Astrocyte of the spinal cord (primary cell): ENCODE measurements at regions not wholly inside any gene's neighbourhood (a gene's known extent, or its start where the extent isn't known, plus 50 kb on each side); places are given as distances from the start of the nearest gene placed in this dataset.

Experiments used
- DNase-seq: peaks from one replicate; pipeline ENCODE4 v3.0.0; 2011; ENCODE audit warnings: low read depth, low spot score
- H3K4me3 ChIP-seq: 2 replicates; pipeline ENCODE4 v1.5.1; 2011; ENCODE audit warnings: low read depth, mild to moderate bottlenecking, low read length, moderate library complexity
- in situ Hi-C: cut with HindIII; loops from 2 replicates; pipeline ENCODE4 v1.10.0; 2017; ENCODE audit warnings: low sequenced_read_pairs
- TF ChIP-seq, protein P1 (sequence below): IDR thresholded peaks from 2 replicates; pipeline ENCODE4 v1.5.1; 2012; ENCODE audit warnings: low read depth, mild to moderate bottlenecking, low read length, inconsistent platforms

DNA sequence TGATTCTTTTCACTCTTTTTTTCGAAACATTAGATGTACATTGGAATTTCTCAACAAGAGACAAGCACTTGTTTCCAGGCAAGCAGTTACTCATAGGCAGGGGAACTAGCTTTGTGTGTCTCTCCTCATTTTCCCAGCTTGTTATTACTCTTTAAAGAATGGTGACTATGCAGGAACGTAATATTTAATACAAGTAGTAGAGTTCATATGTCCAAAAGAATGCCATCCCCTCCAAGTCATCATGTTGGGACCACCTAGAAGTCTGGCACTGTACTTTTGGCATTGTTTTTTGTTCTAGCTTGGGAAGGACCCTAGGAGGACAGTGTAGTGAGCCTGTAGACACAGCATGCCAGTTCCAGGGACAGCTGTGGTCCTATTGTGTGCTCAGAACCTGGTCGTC is 650.7 kb downstream of the INHBA start:
- TF ChIP-seq, protein P1, sequence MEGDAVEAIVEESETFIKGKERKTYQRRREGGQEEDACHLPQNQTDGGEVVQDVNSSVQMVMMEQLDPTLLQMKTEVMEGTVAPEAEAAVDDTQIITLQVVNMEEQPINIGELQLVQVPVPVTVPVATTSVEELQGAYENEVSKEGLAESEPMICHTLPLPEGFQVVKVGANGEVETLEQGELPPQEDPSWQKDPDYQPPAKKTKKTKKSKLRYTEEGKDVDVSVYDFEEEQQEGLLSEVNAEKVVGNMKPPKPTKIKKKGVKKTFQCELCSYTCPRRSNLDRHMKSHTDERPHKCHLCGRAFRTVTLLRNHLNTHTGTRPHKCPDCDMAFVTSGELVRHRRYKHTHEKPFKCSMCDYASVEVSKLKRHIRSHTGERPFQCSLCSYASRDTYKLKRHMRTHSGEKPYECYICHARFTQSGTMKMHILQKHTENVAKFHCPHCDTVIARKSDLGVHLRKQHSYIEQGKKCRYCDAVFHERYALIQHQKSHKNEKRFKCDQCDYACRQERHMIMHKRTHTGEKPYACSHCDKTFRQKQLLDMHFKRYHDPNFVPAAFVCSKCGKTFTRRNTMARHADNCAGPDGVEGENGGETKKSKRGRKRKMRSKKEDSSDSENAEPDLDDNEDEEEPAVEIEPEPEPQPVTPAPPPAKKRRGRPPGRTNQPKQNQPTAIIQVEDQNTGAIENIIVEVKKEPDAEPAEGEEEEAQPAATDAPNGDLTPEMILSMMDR: no peak

DNA sequence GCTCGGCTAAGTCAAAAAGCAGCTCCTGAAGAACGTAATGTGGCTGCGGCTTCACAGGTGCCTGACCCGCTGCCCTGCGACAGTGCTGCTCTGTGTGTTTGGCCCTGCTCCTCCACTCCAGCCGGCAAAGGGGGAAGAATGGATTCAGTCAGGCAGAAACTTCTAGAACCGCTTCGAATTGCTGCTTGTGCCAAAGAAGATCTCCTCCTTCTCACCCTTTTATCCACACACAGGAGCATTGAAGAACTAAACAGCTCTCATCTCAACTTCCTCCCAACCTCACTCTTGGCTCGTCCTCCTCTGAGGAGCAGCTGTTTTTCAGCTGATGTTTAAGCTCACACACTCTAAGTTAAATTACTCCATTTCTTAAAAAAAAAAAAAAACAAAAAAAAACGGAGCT is 651.4 kb downstream of the INHBA start:
- in situ Hi-C loops: no loop called here
- peak; percentile 19 for DNase-seq
- H3K4me3 ChIP-seq: no peak overlapping the region
- TF ChIP-seq, protein P1: no peak

More for the DNA sequence above, 650.7 kb downstream of the INHBA start:
- no peak for DNase-seq
- H3K4me3 ChIP-seq: no peak overlapping the region
- in situ Hi-C loops: no loop called here

DNA sequence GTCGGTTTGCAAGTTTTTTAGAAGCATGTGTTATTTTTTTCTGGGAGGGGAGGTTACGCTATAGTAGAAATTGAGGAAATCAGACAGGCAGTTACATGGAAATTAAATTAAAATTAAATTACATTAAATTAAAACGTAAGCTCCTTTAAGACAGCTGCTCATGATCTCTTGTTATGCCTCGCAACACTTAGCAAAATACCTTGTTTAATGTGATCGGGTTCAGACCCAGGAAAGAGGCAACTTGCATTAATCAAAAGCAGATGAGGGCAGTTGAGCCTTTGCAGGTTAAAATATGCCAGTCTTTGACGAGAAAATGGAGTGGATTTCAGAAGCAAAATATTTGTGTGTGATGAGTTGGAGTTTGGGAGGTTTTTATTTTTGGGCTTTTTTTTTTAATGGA is 651.8 kb downstream of the INHBA start:
- TF ChIP-seq, protein P1: no peak

DNA sequence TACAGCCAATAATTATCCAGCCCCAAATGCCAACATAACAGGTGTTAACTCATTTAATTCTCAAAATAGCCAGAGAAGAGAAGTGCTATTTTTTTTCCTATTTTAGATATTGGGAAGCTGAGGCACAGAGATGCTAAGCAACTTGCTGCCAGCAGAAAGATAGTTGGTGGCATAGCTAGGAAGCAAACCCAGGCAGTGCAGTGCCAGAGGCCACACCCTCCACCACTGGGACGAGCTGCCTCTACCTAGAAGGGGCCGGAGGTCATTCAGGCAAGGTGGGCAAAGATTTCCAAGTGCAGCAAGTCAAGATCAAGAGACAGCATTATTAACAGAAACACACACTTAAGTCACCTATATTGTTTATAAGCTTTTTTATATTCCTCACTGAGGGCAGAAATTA is 654.1 kb downstream of the INHBA start:
- in situ Hi-C loops: no loop called here
- H3K4me3 ChIP-seq: no peak overlapping the region
- TF ChIP-seq, protein P1: no peak
- no peak for DNase-seq

More for the DNA sequence above, 651.8 kb downstream of the INHBA start:
- in situ Hi-C loops: no loop called here
- no peak for DNase-seq
- no peak overlapping the region for H3K4me3 ChIP-seq

DNA sequence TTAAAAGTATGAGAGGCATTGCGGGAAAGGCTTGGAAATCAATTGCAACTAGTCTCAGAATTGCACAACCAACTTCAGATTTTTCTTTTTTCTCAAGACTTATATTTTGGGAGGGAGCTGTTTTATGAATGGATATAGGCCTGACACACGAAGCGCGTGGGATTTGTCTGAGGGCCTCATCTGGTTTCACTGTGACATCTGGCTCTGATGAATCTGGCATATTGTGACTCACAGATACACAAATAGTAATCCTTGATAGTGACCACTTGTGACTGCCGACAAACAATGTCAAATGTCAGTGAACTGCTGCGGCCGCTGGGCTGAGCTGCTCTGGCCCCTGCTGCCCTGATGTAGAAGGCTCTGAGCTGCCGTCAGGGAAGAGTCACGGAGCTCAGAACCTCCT is 655.1 kb downstream of the INHBA start:
- H3K4me3 ChIP-seq: no peak overlapping the region
- peak; percentile 26 for DNase-seq
- TF ChIP-seq, protein P1: no peak
- in situ Hi-C loops: no loop called here

DNA sequence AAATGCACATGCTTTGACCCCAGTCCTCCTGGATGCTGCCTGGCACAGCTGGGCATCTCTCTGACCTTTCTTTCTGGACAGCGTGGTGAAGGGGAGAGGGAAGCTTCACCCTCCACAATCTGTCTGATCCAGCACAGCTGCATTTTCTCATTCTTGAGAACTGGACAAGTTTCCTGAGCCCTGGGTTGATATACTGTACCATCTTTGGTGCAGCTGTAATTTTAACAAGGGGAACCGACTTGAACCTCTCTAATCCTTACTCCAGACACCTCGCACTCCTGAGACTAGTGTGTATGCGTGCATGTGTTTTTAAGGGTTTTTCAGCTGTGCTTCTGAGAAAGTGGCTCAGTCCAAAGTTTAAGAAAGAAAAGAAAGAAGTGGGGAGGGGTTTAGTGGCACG is 655.7 kb downstream of the INHBA start:
- no peak overlapping the region for H3K4me3 ChIP-seq
- in situ Hi-C loops: no loop called here
- TF ChIP-seq, protein P1: no peak
- no peak for DNase-seq

DNA sequence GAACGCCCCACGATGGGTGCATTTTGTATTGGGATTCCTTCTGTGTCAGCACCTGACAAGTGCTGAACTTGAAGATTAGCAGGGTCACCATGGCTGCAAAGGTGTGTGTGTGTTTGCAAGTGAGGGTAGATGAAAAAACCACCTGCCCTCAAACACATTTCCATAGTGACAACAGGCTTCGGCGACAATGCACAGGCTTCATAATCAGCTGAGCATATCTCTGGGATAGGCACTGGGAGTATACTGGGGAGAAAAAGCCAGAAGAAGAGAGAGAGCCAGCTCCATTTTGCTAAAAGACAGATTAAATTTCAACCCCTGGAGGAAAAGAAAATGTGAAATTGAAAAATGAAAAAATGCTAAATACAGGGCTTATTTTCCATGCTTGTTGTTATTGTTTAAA is 656.1 kb downstream of the INHBA start:
- TF ChIP-seq, protein P1: no peak
- DNase-seq: peak; percentile 10
- H3K4me3 ChIP-seq: no peak overlapping the region
- in situ Hi-C loops: no loop called here
